HepG2 (cell line): ENCODE measurements at regions not wholly inside any gene's neighbourhood (a gene's known extent, or its start where the extent isn't known, plus 50 kb on each side); places are given as distances from the start of the nearest gene placed in this dataset.

ENCODE experiments used
- CBFB ChIP-seq: sonication (generic); formaldehyde crosslinking; IDR thresholded peaks from 2 replicates; pipeline ENCODE4 v1.4.0; 2020; ENCODE audit warnings: missing genetic modification reagents
- HNF4G ChIP-seq, 2 experiments: sonication (generic) in 1 of 2; formaldehyde crosslinking in 1 of 2; IDR thresholded peaks; 2 replicates each; pipeline versions ENCODE4 v1.4.0 to v1.6.1; 2011 to 2020; ENCODE audit warnings: borderline replicate concordance in 2 of 2, low read depth in 2 of 2, mild to moderate bottlenecking in 2 of 2, low read length in 1 of 2, missing genetic modification reagents in 1 of 2, moderate library complexity in 1 of 2
- MTA1 ChIP-seq: sonication (generic); formaldehyde crosslinking; IDR thresholded peaks from 2 replicates; pipeline ENCODE4 v1.4.0; 2020; ENCODE audit warnings: missing genetic modification reagents, mild to moderate bottlenecking, borderline replicate concordance
- NCOA1 ChIP-seq: sonication (generic); formaldehyde crosslinking; IDR thresholded peaks from 2 replicates; pipeline ENCODE4 v1.9.0; 2021; ENCODE audit warnings: missing genetic modification reagents
- PATZ1 ChIP-seq: sonication (generic); formaldehyde crosslinking; IDR thresholded peaks from 2 replicates; pipeline ENCODE4 v1.4.0; 2020; ENCODE audit warnings: missing genetic modification reagents
- RBAK ChIP-seq: sonication (generic); formaldehyde crosslinking; IDR thresholded peaks from 2 replicates; pipeline ENCODE4 v1.5.1; 2020; ENCODE audit warnings: mild to moderate bottlenecking, missing genetic modification reagents
- RBFOX2 ChIP-seq: fragments of 200-400 bp; formaldehyde crosslinking; IDR thresholded peaks from 2 replicates; pipeline ENCODE4 v1.6.1; 2017; ENCODE audit warnings: low read depth, mild to moderate bottlenecking, low read length
- REL ChIP-seq: sonication (generic); formaldehyde crosslinking; conservative IDR thresholded peaks from 2 replicates; pipeline ENCODE4 v1.8.0; 2022; ENCODE audit warnings: mild to moderate bottlenecking, missing genetic modification reagents, moderate library complexity
- TEAD2 ChIP-seq: sonication (generic); formaldehyde crosslinking; IDR thresholded peaks from 2 replicates; pipeline ENCODE4 v1.9.0; 2021; ENCODE audit warnings: missing genetic modification reagents
- ZBTB7A ChIP-seq: sonication (generic); formaldehyde crosslinking; IDR thresholded peaks from 2 replicates; pipeline ENCODE4 v1.8.0; 2022; ENCODE audit warnings: mild to moderate bottlenecking, missing genetic modification reagents
- ZNF235 ChIP-seq: sonication (generic); formaldehyde crosslinking; IDR thresholded peaks from 2 replicates; pipeline ENCODE4 v1.8.1; 2023; ENCODE audit warnings: mild to moderate bottlenecking, missing genetic modification reagents, borderline replicate concordance
- ZNF501 ChIP-seq: sonication (generic); formaldehyde crosslinking; IDR thresholded peaks from 2 replicates; pipeline ENCODE4 v1.5.1; 2020; ENCODE audit warnings: mild to moderate bottlenecking, moderate library complexity, missing genetic modification reagents
- ZNF670 ChIP-seq: sonication (generic); formaldehyde crosslinking; IDR thresholded peaks from 2 replicates; pipeline ENCODE4 v1.8.0; 2022; ENCODE audit warnings: mild to moderate bottlenecking, missing genetic modification reagents, borderline replicate concordance
- ZNF781 ChIP-seq: sonication (generic); formaldehyde crosslinking; IDR thresholded peaks from 2 replicates; pipeline ENCODE4 v1.5.1; 2020; ENCODE audit warnings: borderline replicate concordance, mild to moderate bottlenecking, missing genetic modification reagents; ENCODE audit errors: not compliant biosample characterization
- TF ChIP-seq, protein P1 (sequence below): sonication (generic); formaldehyde crosslinking; IDR thresholded peaks from 2 replicates; pipeline ENCODE4 v1.5.1; 2020; ENCODE audit warnings: mild to moderate bottlenecking, missing genetic modification reagents, moderate library complexity
- TF ChIP-seq, protein P2 (sequence below): sonication (generic); formaldehyde crosslinking; IDR thresholded peaks from 2 replicates; pipeline ENCODE4 v1.5.0; 2020; ENCODE audit warnings: mild to moderate bottlenecking, missing genetic modification reagents, borderline replicate concordance

GRCh38 chr10:78459639-78460037 lies 426.0 kb downstream of the RPS24 start (continued):
- TF ChIP-seq, protein P1, sequence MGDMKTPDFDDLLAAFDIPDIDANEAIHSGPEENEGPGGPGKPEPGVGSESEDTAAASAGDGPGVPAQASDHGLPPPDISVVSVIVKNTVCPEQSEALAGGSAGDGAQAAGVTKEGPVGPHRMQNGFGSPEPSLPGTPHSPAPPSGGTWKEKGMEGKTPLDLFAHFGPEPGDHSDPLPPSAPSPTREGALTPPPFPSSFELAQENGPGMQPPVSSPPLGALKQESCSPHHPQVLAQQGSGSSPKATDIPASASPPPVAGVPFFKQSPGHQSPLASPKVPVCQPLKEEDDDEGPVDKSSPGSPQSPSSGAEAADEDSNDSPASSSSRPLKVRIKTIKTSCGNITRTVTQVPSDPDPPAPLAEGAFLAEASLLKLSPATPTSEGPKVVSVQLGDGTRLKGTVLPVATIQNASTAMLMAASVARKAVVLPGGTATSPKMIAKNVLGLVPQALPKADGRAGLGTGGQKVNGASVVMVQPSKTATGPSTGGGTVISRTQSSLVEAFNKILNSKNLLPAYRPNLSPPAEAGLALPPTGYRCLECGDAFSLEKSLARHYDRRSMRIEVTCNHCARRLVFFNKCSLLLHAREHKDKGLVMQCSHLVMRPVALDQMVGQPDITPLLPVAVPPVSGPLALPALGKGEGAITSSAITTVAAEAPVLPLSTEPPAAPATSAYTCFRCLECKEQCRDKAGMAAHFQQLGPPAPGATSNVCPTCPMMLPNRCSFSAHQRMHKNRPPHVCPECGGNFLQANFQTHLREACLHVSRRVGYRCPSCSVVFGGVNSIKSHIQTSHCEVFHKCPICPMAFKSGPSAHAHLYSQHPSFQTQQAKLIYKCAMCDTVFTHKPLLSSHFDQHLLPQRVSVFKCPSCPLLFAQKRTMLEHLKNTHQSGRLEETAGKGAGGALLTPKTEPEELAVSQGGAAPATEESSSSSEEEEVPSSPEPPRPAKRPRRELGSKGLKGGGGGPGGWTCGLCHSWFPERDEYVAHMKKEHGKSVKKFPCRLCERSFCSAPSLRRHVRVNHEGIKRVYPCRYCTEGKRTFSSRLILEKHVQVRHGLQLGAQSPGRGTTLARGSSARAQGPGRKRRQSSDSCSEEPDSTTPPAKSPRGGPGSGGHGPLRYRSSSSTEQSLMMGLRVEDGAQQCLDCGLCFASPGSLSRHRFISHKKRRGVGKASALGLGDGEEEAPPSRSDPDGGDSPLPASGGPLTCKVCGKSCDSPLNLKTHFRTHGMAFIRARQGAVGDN (CRISPR knock-in tag): peak; percentile 60
- TF ChIP-seq NCOA1 (no peak), RBFOX2 (no peak), CBFB (CRISPR knock-in tag) (no peak), REL (CRISPR knock-in tag) (no peak), MTA1 (CRISPR knock-in tag) (no peak), ZBTB7A (0 out of 2 replicates have a peak, but pooled peaks have one; percentile 5), ZNF501 (0 out of 2 replicates have a peak, but pooled peaks have one; percentile 10), PATZ1 (no peak), RBAK (CRISPR knock-in tag) (no peak), ZNF781 (CRISPR knock-in tag) (no peak), ZNF235 (no peak), HNF4G (IDR thresholded peaks at IDR 0.05; ENCODE audit: borderline replicate concordance, low read depth, low read length) (no peak), HNF4G (CRISPR knock-in tag; IDR thresholded peaks at IDR 0.05; ENCODE audit: borderline replicate concordance, low read depth) (0 out of 2 replicates have a peak, but pooled peaks have one; percentile 2), TEAD2 (no peak), ZNF670 (CRISPR knock-in tag) (no peak)
- TF ChIP-seq, protein P2, sequence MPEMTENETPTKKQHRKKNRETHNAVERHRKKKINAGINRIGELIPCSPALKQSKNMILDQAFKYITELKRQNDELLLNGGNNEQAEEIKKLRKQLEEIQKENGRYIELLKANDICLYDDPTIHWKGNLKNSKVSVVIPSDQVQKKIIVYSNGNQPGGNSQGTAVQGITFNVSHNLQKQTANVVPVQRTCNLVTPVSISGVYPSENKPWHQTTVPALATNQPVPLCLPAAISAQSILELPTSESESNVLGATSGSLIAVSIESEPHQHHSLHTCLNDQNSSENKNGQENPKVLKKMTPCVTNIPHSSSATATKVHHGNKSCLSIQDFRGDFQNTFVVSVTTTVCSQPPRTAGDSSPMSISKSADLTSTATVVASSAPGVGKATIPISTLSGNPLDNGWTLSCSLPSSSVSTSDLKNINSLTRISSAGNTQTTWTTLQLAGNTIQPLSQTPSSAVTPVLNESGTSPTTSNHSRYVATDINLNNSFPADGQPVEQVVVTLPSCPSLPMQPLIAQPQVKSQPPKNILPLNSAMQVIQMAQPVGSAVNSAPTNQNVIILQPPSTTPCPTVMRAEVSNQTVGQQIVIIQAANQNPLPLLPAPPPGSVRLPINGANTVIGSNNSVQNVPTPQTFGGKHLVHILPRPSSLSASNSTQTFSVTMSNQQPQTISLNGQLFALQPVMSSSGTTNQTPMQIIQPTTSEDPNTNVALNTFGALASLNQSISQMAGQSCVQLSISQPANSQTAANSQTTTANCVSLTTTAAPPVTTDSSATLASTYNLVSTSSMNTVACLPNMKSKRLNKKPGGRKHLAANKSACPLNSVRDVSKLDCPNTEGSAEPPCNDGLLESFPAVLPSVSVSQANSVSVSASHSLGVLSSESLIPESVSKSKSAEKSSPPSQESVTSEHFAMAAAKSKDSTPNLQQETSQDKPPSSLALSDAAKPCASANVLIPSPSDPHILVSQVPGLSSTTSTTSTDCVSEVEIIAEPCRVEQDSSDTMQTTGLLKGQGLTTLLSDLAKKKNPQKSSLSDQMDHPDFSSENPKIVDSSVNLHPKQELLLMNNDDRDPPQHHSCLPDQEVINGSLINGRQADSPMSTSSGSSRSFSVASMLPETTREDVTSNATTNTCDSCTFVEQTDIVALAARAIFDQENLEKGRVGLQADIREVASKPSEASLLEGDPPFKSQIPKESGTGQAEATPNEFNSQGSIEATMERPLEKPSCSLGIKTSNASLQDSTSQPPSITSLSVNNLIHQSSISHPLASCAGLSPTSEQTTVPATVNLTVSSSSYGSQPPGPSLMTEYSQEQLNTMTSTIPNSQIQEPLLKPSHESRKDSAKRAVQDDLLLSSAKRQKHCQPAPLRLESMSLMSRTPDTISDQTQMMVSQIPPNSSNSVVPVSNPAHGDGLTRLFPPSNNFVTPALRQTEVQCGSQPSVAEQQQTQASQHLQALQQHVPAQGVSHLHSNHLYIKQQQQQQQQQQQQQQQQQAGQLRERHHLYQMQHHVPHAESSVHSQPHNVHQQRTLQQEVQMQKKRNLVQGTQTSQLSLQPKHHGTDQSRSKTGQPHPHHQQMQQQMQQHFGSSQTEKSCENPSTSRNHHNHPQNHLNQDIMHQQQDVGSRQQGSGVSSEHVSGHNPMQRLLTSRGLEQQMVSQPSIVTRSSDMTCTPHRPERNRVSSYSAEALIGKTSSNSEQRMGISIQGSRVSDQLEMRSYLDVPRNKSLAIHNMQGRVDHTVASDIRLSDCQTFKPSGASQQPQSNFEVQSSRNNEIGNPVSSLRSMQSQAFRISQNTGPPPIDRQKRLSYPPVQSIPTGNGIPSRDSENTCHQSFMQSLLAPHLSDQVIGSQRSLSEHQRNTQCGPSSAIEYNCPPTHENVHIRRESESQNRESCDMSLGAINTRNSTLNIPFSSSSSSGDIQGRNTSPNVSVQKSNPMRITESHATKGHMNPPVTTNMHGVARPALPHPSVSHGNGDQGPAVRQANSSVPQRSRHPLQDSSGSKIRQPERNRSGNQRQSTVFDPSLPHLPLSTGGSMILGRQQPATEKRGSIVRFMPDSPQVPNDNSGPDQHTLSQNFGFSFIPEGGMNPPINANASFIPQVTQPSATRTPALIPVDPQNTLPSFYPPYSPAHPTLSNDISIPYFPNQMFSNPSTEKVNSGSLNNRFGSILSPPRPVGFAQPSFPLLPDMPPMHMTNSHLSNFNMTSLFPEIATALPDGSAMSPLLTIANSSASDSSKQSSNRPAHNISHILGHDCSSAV: no peak
